ENCODE measurements at regions not wholly inside any gene's neighbourhood (a gene's known extent, or its start where the extent isn't known, plus 50 kb on each side); places are given as distances from the start of the nearest gene placed in this dataset.

GRCh38 chr10:49242604-49243003 lies 54.4 kb upstream of the TMEM273 start:
- no peak for TF ChIP-seq CTCF (IDR thresholded peaks at IDR 0.05)
- no peak for TF ChIP-seq POLR2A (IDR thresholded peaks at IDR 0.05)
- TF ChIP-seq EP300 (IDR thresholded peaks at IDR 0.05): no peak
